NCI-H2196 treated with DMSO at 0.1 percent for 48 hours (cell line): ENCODE measurements at regions not wholly inside any gene's neighbourhood (a gene's known extent, or its start where the extent isn't known, plus 50 kb on each side); places are given as distances from the start of the nearest gene placed in this dataset.
"Not testable (repeated sequence)": the region's sequence is repeated elsewhere in the genome, so short reads cannot be mapped to it uniquely, and the experiment has no call there.

ENCODE experiments used
- DNase-seq: peaks from one replicate; lab custom pipeline; 2025; ENCODE audit not compliant: unreplicated experiment; lab: John Stamatoyannopoulos, UW

DNA sequence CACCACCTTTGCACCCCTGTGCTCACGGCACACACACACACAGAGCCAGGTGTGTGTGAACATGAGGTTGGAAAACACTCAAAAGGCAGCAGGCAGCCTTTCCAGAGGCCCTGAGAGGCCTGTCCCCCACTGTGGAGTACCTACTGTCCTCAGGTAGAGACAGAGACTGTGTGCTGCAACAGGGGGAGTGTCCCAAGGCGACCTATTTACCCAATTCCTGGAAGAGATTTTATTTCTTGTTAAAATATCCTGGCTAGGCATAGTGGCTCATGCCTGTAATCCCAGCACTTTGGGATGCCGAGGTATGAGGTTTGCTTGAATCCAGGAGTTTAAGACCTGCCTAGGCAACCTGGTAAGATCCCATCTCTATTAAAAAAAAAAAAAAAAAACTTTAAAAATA, 108.5 kb downstream of the COPRS start:
- no peak for DNase-seq

DNA sequence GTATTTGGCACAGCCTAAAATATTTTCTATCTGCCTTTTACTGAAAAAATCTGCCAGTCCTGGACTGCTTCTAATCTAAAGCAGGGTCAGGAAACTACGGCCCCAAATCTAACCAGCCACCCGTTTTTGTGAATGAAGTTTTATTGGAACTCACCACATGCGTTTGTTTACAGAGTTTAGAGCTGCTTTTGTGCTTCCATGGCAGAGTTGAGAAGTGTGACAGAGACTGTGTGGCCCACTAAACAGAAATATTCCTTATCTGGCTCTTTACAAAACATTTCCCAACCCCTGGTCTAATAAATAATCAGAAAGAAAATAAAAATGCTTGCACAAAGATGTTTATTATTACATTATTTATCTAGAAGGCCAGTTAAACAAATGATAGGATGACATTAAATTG, 110.2 kb downstream of the COPRS start:
- no peak for DNase-seq

- DNase-seq, result no peak
Measured at GRCh38 chr17:31746884-31747495, 112.1 kb downstream of the COPRS start.

GRCh38 chr17:31745964-31746600, 113.0 kb downstream of the COPRS start:
- no peak for DNase-seq

- DNase-seq, result no peak
Measured at GRCh38 chr17:31744511-31744951, 114.5 kb downstream of the COPRS start.

- DNase-seq, result no peak
Measured at GRCh38 chr17:31743797-31744196, 115.2 kb downstream of the COPRS start.

DNA sequence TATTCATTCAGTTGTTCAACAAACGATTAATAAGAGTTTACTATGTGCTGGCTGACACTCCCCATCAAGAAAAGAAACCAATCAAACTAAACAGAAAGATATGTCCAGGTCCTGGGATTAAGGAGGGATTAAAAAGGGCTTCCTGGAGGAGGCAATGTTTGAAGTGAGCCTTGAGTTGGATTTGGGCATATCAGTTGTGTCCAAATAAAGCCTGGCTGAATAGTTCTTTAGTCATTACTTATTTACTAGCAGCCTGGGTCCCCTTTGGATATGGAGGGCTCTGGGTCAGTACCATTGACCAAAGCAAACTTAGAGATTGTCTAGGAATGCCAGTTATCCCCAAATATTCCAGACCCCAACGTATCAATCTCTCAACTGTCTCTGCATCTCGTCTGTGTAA, 117.7 kb downstream of the COPRS start:
- DNase-seq, result no peak

DNA sequence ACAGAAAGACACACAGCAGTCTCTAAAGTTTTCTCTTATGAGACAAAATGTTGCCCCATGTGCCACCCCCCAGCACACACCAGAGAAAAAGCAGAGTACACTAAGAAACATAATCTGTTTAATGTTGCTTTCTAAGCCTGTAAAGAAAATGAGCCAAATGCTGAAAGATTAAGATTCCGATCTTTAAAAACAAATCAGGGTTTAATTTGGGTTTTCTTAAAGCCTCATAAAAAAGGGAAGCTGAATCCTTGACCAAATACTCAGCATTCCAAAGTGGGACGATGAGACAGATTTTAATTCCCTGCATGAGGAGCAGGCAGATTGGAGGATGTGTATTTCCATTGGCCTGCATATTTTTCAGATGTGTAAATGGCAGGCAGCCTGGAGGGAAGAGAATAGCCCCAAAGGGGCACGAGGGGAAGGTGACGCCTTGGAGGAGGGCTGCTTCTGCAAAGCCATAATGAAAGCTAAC, 118.4 kb downstream of the COPRS start:
- no peak for DNase-seq

- DNase-seq, result no peak
Measured at GRCh38 chr17:31738996-31739699, 119.9 kb downstream of the COPRS start.

DNA sequence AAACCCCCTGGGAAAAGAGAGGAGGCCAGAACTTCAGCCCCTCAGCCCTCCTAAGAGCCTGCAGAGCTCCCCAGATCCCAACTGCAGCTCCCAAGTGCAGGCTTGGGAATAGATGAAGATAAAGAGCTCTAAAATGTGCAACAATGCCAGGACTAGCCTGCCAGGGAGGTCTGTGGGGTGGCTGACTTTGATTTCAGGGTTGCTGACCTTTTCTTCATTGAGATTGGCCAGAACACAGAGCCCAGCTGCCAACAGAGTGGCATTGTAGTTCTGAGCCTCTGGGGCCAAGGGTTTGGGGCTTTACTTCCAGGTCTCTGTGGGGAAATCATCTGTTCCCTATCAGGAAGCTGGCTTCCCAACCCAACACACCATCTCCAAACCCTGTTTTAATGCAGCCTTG, 120.6 kb downstream of the COPRS start:
- DNase-seq, result no peak

- no peak for DNase-seq
Measured at GRCh38 chr17:31738067-31738466, 121.0 kb downstream of the COPRS start.

- no peak for DNase-seq
Measured at GRCh38 chr17:31736855-31737625, 122.0 kb downstream of the COPRS start.

DNA sequence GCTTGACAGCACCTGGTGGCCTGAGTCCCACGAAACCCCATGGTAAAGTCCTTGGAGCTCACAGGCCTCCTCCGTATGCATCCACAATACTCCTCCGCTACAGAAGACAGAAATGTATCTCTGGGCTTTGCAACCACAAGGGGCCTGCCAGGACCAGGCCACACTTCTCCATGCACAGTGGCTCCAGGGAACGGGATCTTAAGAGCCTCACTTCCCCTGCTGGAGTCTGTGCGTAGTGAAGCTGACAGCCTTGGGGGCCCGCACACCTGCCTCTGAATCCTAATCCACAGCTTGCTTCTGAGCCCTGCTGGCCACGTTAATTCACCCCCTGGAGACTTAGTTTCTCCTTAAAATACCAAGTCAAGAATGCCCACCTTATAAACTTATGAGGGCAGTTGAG, 125.7 kb downstream of the COPRS start:
- no peak for DNase-seq

- not testable (repeated sequence) for DNase-seq
Measured at GRCh38 chr17:31731585-31732154, 127.4 kb downstream of the COPRS start.

DNA sequence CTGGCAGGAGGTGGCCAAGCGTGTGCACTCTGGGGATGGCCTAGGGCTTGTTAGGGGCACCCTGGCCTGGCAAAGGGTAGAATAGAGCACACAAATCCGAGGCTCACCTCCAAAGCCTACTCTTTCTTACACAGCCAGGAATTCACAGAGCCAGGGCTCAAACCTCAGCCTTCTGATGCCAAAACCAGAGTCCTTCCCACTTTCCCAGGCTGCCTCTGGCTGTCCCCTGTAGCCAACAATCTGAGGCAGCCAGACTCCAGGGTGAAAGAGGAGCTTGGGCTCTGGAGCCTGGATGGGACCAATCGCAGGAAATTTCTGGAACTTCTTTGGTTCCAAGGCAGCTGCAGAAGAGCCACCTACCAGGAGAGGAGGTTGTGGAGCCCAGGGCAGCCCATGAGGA, 127.9 kb downstream of the COPRS start:
- no peak for DNase-seq

GRCh38 chr17:31726980-31727427, 132.0 kb downstream of the COPRS start:
- DNase-seq, result no peak

GRCh38 chr17:31724619-31725018, 134.4 kb downstream of the COPRS start:
- DNase-seq, result no peak

GRCh38 chr17:31724026-31724425, 135.0 kb downstream of the COPRS start:
- DNase-seq, result no peak

GRCh38 chr17:31722251-31723056, 136.6 kb downstream of the COPRS start:
- no peak for DNase-seq
